ENCODE measurements at regions not wholly inside any gene's neighbourhood (a gene's known extent, or its start where the extent isn't known, plus 50 kb on each side); places are given as distances from the start of the nearest gene placed in this dataset.

GRCh38 chr14:98953551-98954348 is 318.2 kb downstream of the BCL11B start:
- no peak for DNase-seq (ENCODE audit: low read depth, low spot score)

DNA sequence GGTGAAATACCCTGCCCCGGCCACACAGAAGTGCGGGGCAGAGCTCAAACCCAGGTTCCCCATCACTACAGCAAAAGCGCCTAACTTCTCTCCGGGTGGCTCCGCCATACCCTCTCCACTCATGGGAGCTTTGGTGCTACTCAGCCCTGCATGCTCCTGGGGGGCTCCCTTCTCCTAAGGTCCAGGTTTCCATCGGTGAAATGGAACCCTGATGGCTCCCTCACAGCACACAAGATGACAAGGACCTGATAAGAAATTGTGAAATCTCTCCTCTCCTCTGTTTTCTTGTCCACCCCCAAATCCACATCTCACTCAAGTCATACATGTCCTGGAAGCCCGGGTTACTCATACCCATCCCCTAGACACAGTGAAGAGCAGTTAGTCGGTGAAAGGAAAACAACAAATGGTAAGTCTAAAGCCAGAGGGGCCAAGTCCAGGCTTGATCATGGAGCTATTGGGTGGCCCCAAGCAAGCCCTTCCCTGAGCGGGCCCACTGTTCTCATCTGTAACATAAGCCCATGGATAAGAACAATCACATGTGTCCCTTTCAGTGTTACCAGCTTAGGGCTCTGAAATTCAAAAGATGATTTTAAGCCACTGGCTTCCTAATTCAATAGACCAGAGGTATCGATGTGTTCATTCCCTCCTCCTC is 317.5 kb downstream of the BCL11B start:
- DNase-seq (ENCODE audit: low read depth, low spot score): no peak

- no peak for DNase-seq (ENCODE audit: low read depth, low spot score)
Observed at GRCh38 chr14:98955036-98955740, 316.8 kb downstream of the BCL11B start.

- DNase-seq (ENCODE audit: low read depth, low spot score): no peak
Observed at GRCh38 chr14:98955741-98956070, 316.3 kb downstream of the BCL11B start.

- DNase-seq (ENCODE audit: low read depth, low spot score): no peak
Observed at GRCh38 chr14:98956181-98956580, 315.8 kb downstream of the BCL11B start.

DNA sequence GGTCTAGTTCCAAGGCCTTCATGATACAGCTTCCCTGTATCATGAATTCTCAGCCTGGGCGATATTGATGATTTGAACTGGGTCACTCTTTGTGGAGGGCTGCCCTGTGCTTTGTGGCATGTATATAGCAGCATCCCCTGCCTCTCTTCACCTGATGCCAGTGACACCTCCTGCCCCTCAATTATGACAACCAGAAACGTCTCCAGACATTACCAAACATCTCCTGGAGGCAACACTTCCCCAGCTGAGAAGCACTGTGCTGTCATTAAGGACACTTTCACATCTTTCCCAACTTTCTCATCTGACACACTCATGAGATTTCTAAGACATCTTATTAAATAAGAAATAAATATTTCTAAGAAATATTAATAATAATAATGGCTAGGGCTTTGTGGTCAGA is 315.3 kb downstream of the BCL11B start:
- no peak for DNase-seq (ENCODE audit: low read depth, low spot score)

GRCh38 chr14:98957211-98958047 is 314.6 kb downstream of the BCL11B start:
- no peak for DNase-seq (ENCODE audit: low read depth, low spot score)

DNA sequence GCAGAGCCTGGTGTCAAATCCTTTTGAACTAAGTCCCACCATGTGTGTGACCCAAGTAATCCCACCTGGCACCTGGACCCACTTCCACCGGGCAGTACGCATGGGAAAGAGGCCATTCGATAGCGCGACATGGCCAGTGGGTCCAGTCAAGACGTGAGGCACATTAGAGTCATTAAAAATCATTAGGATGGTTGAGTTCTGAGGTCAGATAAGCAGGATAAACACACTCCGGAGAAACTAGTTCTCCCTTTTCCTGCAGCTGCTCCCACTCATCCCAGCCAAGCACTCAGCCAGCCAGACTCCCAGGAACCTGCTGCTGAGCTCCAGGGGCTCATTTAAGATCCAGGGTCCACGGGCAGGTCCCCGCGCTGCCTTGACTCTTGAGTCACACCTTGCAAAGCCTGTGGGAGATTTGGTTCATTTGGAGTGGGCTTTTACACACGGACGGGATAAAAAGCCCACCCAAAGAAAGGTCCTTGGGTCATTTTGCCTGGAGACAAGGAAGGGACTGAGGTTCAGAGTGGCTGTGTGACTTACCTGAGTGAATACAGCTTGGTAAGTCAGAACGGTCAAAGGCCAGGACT is 313.9 kb downstream of the BCL11B start:
- no peak for DNase-seq (ENCODE audit: low read depth, low spot score)

DNA sequence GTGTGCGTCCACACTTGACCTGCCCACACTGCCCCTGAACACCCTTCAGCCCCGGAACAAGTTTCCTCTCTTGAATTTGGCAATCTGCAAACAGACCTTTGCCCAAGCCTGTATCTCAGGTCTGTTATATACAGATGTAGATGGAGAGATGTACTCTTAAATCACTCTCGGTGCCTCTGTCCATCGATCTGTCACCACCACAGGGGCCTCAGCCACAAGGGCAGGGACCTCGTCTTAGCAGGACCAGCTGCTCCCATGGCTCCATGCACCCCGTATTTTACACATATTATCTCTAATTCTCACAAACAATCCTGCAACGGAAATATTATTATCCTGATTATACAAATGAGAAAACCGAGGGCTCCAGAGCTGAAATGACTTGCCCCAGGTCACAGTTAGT is 313.4 kb downstream of the BCL11B start:
- no peak for DNase-seq (ENCODE audit: low read depth, low spot score)

GRCh38 chr14:98959410-98959809 is 312.6 kb downstream of the BCL11B start:
- no peak for DNase-seq (ENCODE audit: low read depth, low spot score)

DNA sequence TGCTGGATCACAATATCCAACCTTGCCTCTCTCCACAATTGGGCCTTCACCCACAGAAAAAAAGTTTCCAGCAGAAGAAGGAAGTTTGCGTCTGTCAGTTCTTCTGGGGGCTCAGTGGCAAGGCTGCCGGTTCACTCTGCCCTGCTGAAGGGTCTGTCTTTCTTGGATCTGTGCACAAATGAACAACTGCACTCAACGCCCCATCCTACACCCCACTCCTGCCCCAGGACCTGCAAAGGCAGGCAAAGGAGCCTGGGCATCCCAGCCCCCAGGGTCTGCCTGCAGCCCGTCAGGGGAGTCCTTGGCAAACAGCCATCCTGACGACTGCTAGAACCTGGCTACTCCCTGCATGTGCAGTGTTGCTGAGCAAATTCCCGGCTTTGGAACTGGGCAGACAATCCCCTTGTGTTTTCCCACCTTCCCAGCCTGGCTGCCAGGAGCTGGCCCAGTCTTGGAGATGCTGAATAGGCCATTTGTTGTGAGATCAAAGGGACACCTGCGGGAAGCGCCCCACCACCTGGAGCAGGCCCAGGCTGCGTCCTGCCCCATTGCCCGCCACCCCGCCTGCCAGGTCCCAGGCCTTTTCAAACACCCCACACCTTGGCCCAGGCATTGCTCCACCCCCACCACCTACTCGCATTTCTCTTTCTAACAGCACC is 311.9 kb downstream of the BCL11B start:
- no peak for DNase-seq (ENCODE audit: low read depth, low spot score)

GRCh38 chr14:98960617-98961013 is 311.4 kb downstream of the BCL11B start:
- DNase-seq (ENCODE audit: low read depth, low spot score): no peak

GRCh38 chr14:98961191-98961590 is 310.8 kb downstream of the BCL11B start:
- DNase-seq (ENCODE audit: low read depth, low spot score): no peak

- DNase-seq (ENCODE audit: low read depth, low spot score): no peak
Observed at GRCh38 chr14:98962118-98962517, 309.9 kb downstream of the BCL11B start.

- DNase-seq (ENCODE audit: low read depth, low spot score): no peak
Observed at GRCh38 chr14:98963610-98964009, 308.4 kb downstream of the BCL11B start.

DNA sequence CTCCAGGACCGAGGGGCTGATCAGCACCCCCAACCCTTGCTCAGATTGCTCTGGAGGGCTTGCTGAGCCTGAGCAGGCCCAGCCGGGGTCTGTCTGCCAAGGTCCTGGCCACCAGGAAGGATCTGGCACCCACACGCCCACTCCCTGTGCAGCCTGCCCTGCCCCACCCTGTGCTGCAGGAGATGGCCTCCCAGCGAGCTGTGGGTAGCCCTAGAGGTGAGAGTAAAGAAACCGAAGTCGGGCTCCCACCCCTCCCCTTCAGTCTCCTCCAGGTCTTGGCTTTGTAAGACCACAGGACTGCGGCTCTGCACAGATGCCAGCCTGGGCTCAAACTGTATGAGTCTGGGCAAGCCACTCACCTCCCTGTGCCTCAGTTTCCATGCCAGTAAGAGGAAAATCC is 307.8 kb downstream of the BCL11B start:
- no peak for DNase-seq (ENCODE audit: low read depth, low spot score)

- no peak for DNase-seq (ENCODE audit: low read depth, low spot score)
Observed at GRCh38 chr14:98965076-98965475, 306.9 kb downstream of the BCL11B start.

GRCh38 chr14:98966016-98966415 is 306.0 kb downstream of the BCL11B start:
- DNase-seq (ENCODE audit: low read depth, low spot score): no peak

- DNase-seq (ENCODE audit: low read depth, low spot score): no peak
Observed at GRCh38 chr14:98966475-98967162, 305.4 kb downstream of the BCL11B start.

GRCh38 chr14:98974113-98974512 is 297.9 kb downstream of the BCL11B start:
- DNase-seq (ENCODE audit: low read depth, low spot score): no peak
